ENCODE measurements at regions not wholly inside any gene's neighbourhood (a gene's known extent, or its start where the extent isn't known, plus 50 kb on each side); places are given as distances from the start of the nearest gene placed in this dataset.
A peak's percentile ranks its signal among the peaks of the same experiment; 100 is the strongest.

DNA sequence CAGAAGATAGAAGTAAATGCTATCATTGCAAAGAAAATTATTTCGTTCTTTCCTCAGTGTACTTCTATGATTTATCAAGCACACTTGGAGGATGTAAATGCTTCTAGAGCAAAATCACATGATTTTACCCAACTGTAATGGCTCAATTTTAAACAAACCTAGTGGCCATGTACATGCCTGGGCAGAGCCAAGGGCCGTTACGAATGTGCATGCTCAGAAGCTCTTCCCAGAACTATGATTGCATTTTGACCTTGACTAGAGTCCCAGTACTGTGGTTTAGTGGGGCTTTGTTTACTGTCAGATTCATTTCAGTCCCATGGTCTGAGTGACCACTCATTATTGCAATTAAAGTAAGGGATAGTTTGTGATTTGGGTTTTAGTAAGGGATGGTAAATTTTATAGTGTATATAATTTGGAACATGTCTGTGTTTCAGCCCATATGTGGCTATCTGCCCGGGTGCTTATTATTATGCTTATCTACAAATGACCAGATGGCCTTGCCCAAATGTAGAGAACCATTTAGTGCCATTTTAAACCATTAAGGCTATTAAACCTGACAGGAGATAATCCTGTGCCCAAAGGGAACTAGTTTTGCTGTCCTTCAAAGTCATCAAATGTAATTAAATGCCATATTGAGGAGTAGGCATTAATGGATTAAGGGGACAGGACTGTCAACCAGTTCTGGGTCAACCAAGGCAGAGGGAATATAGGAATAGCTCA lies 239.1 kb downstream of the ICOS start:
- Histone ChIP-seq H3K9me3 (ENCODE audit: control insufficient read depth, low read depth, low read length) (no peaks in the 10 kb centered on the region), H2AFZ (ENCODE audit: control insufficient read depth, low read length) (peak overlapping the region; percentile 6), H3K4me2 (ENCODE audit: control insufficient read depth, extremely low read depth, insufficient read depth, low read depth, low read length) (no peak overlapping the region), H3K27ac (ENCODE audit: control insufficient read depth, insufficient read depth, low read length) (no peak overlapping the region), H4K20me1 (ENCODE audit: control insufficient read depth, extremely low read depth, insufficient read depth, low read length) (no peaks in the 10 kb centered on the region), H3K9me1 (ENCODE audit: control insufficient read depth, extremely low read depth, insufficient read depth, low read length) (no peaks in the 10 kb centered on the region), H3K27me3 (ENCODE audit: control insufficient read depth, extremely low read depth, insufficient read depth, low read length) (no peaks in the 10 kb centered on the region), H3K4me3 (ENCODE audit: control insufficient read depth in 2 of 3, extremely low read depth in 1 of 3, insufficient read depth in 2 of 3, low read depth in 1 of 3, low read length in 3 of 3) (no peak overlapping the region), H3K79me2 (ENCODE audit: control insufficient read depth, insufficient read depth, low read length) (no peaks in the 10 kb centered on the region), H3K9ac (ENCODE audit: control insufficient read depth, extremely low read depth, insufficient read depth, low read length) (no peak overlapping the region), H3K4me1 (ENCODE audit: control insufficient read depth, extremely low read depth, insufficient read depth, low read length) (no peaks in the 10 kb centered on the region), H3K36me3 (ENCODE audit: control insufficient read depth in 2 of 2, extremely low read depth in 1 of 2, insufficient read depth in 2 of 2, low read length in 2 of 2) (no peaks in the 10 kb centered on the region)
- DNase-seq (ENCODE audit: low read depth, low spot score): no peak
- dilution Hi-C loops (cut with MboI; ENCODE audit: extremely low pct_ligation_motif_present, low sequenced_read_pairs): no loop called here
- no peak for TF ChIP-seq EZH2 (IDR thresholded peaks at IDR 0.05; ENCODE audit: low read length)
- TF ChIP-seq, protein P1, sequence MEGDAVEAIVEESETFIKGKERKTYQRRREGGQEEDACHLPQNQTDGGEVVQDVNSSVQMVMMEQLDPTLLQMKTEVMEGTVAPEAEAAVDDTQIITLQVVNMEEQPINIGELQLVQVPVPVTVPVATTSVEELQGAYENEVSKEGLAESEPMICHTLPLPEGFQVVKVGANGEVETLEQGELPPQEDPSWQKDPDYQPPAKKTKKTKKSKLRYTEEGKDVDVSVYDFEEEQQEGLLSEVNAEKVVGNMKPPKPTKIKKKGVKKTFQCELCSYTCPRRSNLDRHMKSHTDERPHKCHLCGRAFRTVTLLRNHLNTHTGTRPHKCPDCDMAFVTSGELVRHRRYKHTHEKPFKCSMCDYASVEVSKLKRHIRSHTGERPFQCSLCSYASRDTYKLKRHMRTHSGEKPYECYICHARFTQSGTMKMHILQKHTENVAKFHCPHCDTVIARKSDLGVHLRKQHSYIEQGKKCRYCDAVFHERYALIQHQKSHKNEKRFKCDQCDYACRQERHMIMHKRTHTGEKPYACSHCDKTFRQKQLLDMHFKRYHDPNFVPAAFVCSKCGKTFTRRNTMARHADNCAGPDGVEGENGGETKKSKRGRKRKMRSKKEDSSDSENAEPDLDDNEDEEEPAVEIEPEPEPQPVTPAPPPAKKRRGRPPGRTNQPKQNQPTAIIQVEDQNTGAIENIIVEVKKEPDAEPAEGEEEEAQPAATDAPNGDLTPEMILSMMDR (optimal IDR thresholded peaks at IDR 0.05 in 1 of 3, IDR thresholded peaks at IDR 0.05 in 1 of 3, conservative IDR thresholded peaks at IDR 0.05 in 1 of 3; ENCODE audit: extremely low read depth in 1 of 3, insufficient read depth in 2 of 3, low read length in 3 of 3): no peak
- FAIRE-seq: no peak

DNA sequence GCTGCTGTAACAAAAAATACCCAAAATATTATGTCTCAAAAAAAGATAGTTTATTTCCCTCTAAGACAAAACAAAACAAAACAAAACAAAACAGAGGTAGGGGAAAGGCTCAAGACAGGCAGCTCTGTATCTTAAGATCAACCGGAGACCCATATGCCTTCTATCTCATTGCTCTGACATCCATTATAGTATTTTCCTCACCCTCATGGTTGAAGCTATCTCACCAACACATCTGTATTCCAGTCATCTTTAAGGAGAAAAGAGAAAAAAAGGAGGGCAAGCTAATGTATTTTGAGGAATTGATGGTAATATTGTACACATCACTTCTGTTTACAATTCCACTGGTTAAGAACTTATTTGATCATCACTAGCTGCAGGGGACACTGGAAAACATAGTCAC lies 239.7 kb downstream of the ICOS start:
- Histone ChIP-seq H3K79me2 (ENCODE audit: control insufficient read depth, insufficient read depth, low read length) (no peaks in the 10 kb centered on the region), H3K9me1 (ENCODE audit: control insufficient read depth, extremely low read depth, insufficient read depth, low read length) (no peaks in the 10 kb centered on the region), H3K27me3 (ENCODE audit: control insufficient read depth, extremely low read depth, insufficient read depth, low read length) (no peaks in the 10 kb centered on the region), H3K9me3 (ENCODE audit: control insufficient read depth, low read depth, low read length) (no peaks in the 10 kb centered on the region), H3K4me3 (ENCODE audit: control insufficient read depth in 2 of 3, extremely low read depth in 1 of 3, insufficient read depth in 2 of 3, low read depth in 1 of 3, low read length in 3 of 3) (no peak overlapping the region), H3K4me2 (ENCODE audit: control insufficient read depth, extremely low read depth, insufficient read depth, low read depth, low read length) (no peak overlapping the region), H3K9ac (ENCODE audit: control insufficient read depth, extremely low read depth, insufficient read depth, low read length) (no peak overlapping the region), H3K27ac (ENCODE audit: control insufficient read depth, insufficient read depth, low read length) (no peak overlapping the region), H3K36me3 (ENCODE audit: control insufficient read depth in 2 of 2, extremely low read depth in 1 of 2, insufficient read depth in 2 of 2, low read length in 2 of 2) (no peaks in the 10 kb centered on the region), H2AFZ (ENCODE audit: control insufficient read depth, low read length) (no peak overlapping the region), H4K20me1 (ENCODE audit: control insufficient read depth, extremely low read depth, insufficient read depth, low read length) (no peaks in the 10 kb centered on the region), H3K4me1 (ENCODE audit: control insufficient read depth, extremely low read depth, insufficient read depth, low read length) (no peaks in the 10 kb centered on the region)
- DNase-seq (ENCODE audit: low read depth, low spot score) (no peak), FAIRE-seq (no peak)
- TF ChIP-seq, protein P1 (optimal IDR thresholded peaks at IDR 0.05 in 1 of 3, IDR thresholded peaks at IDR 0.05 in 1 of 3, conservative IDR thresholded peaks at IDR 0.05 in 1 of 3; ENCODE audit: extremely low read depth in 1 of 3, insufficient read depth in 2 of 3, low read length in 3 of 3): no peak
- no peak for TF ChIP-seq EZH2 (IDR thresholded peaks at IDR 0.05; ENCODE audit: low read length)
- dilution Hi-C loops (cut with MboI; ENCODE audit: extremely low pct_ligation_motif_present, low sequenced_read_pairs): no loop called here

All from keratinocyte (primary cell).